Stomach (tissue), 4 donors: ENCODE measurements at regions not wholly inside any gene's neighbourhood (a gene's known extent, or its start where the extent isn't known, plus 50 kb on each side); places are given as distances from the start of the nearest gene placed in this dataset.

Experiments used
- CTCF ChIP-seq, 7 experiments: fragments of 450-650 bp in 4 of 7; fragments of 200-600 bp in 3 of 7; sonication (generic) in 3 of 7; IDR thresholded peaks; one replicate each; pipeline ENCODE4 v1.5.1; 2016 to 2019; ENCODE audit warnings: antibody characterized with exemption in 7 of 7, control low read depth in 2 of 7, mild to moderate bottlenecking in 1 of 7
- EP300 ChIP-seq: sonication (generic); formaldehyde crosslinking; IDR thresholded peaks from one replicate; pipeline ENCODE4 v1.6.1; 2017; ENCODE audit warnings: antibody characterized with exemption
- POLR2A ChIP-seq, 4 donors: fragments of 450-650 bp; IDR thresholded peaks; one replicate each; pipeline ENCODE4 v1.6.1; 2016; ENCODE audit warnings: antibody characterized with exemption in 4 of 4, control low read depth in 2 of 4, mild to moderate bottlenecking in 1 of 4, moderate library complexity in 1 of 4
- POLR2AphosphoS5 ChIP-seq, 3 donors: sonication (generic); formaldehyde crosslinking; IDR thresholded peaks; one replicate each; pipeline ENCODE4 v1.6.1; 2016; ENCODE audit warnings: antibody characterized with exemption in 3 of 3

- TF ChIP-seq CTCF (IDR thresholded peaks at IDR 0.05) (no peak), POLR2AphosphoS5 (IDR thresholded peaks at IDR 0.05) (no peak), EP300 (no peak), POLR2A (IDR thresholded peaks at IDR 0.05) (no peak)
Measured at GRCh38 chr5:5941486-5941885, 436.9 kb downstream of the MED10 start.
